Common myeloid progenitor, CD34-positive (primary cell): ENCODE measurements at regions not wholly inside any gene's neighbourhood (a gene's known extent, or its start where the extent isn't known, plus 50 kb on each side); places are given as distances from the start of the nearest gene placed in this dataset.

Experiments
- CTCF ChIA-PET: fragments of 350-600 bp; sonication (Branson Sonifier 250); formaldehyde crosslinking; loops from one replicate; lab custom pipeline; 2021; ENCODE audit warnings: antibody characterized with exemption; lab: Charles Lee
- POLR2A ChIA-PET: fragments of 350-600 bp; sonication (Branson Sonifier 250); formaldehyde crosslinking; loops from one replicate; lab custom pipeline; 2021; ENCODE audit warnings: antibody characterized with exemption; lab: Charles Lee
- DNase-seq, 3 donors: peaks; one replicate each; pipeline versions ENCODE4 v3.0.0 to v3.0.0-alpha.2; 2013
- H3K27ac ChIP-seq, 2 experiments: 1 replicate in 1 of 2; 2 replicates in 1 of 2; pipeline ENCODE4 v1.7.0; 2013; ENCODE audit warnings: inconsistent platforms in 2 of 2, low read length in 2 of 2, mild to moderate bottlenecking in 2 of 2, low read depth in 1 of 2, moderate library complexity in 1 of 2; ENCODE audit not compliant: severe bottlenecking in 2 of 2, insufficient read depth in 1 of 2, poor library complexity in 1 of 2
- H3K27me3 ChIP-seq, 5 experiments: replicated peaks in 2 of 5; 1 replicate in 3 of 5; 2 replicates in 2 of 5; pipeline versions ENCODE4 v1.6.1 to v1.7.0; 2013; ENCODE audit warnings: low read length in 4 of 5, mild to moderate bottlenecking in 2 of 5, moderate library complexity in 2 of 5, inconsistent platforms in 1 of 5; ENCODE audit not compliant: insufficient read depth in 5 of 5, control insufficient read depth in 4 of 5
- H3K36me3 ChIP-seq, 4 experiments: 1 replicate in 2 of 4; 2 replicates in 2 of 4; pipeline versions ENCODE4 v1.6.1 to v1.7.0; 2013; ENCODE audit warnings: low read length in 3 of 4, control low read depth in 1 of 4, mild to moderate bottlenecking in 1 of 4; ENCODE audit not compliant: control insufficient read depth in 4 of 4, insufficient read depth in 4 of 4
- H3K4me1 ChIP-seq, 4 experiments: 1 replicate in 3 of 4; 2 replicates in 1 of 4; pipeline versions ENCODE4 v1.6.1 to v1.7.1; 2013; ENCODE audit warnings: low read length in 3 of 4, mild to moderate bottlenecking in 3 of 4, control low read depth in 1 of 4, inconsistent platforms in 1 of 4, moderate library complexity in 1 of 4; ENCODE audit not compliant: control insufficient read depth in 4 of 4, insufficient read depth in 4 of 4; ENCODE audit errors: control extremely low read depth in 1 of 4
- H3K4me3 ChIP-seq, 7 experiments: 1 replicate in 4 of 7; 2 replicates in 3 of 7; pipeline versions ENCODE4 v1.5.1 to v1.7.0; 2013; ENCODE audit warnings: mild to moderate bottlenecking in 7 of 7, low read length in 6 of 7, moderate library complexity in 6 of 7, inconsistent platforms in 2 of 7, low read depth in 2 of 7, control low read depth in 1 of 7; ENCODE audit not compliant: insufficient read depth in 4 of 7, control insufficient read depth in 1 of 7; ENCODE audit errors: extremely low read depth in 1 of 7
- H3K9me3 ChIP-seq, 5 experiments: 1 replicate in 4 of 5; 2 replicates in 1 of 5; pipeline versions ENCODE4 v1.6.1 to v1.7.1; 2013; ENCODE audit warnings: low read length in 4 of 5, mild to moderate bottlenecking in 2 of 5, inconsistent platforms in 1 of 5, low read depth in 1 of 5, moderate library complexity in 1 of 5; ENCODE audit not compliant: control insufficient read depth in 4 of 5, insufficient read depth in 2 of 5; ENCODE audit errors: control extremely low read depth in 1 of 5
- WGBS: methylation state at CpG from one replicate; pipeline ENCODE4 v1.1.5; 2013; ENCODE audit not compliant: insufficient coverage; 5-methylcytosine and 5-hydroxymethylcytosine counted together

DNA sequence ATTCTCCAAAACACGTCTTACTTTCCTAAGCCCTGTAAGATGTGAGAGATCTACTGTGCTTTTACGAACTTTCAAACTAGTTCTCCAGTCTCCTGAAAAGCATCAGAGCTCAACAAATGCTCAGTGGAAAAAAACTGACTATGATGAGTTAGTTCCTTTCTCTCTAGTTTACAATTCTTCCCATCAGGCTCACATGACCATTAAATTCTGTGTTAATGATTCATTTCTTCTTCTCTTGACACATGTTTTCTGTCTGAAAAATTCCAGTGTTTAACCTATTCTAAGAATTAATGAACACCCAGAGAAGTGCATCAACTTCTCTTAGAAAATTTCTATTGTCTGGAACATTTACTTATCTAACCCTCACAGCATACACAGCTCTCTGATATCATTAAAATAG, 844.3 kb downstream of the SI start:
- Histone ChIP-seq H3K9me3 (no peaks in the 10 kb centered on the region), H3K4me3 (no peak overlapping the region), H3K4me1 (no peaks in the 10 kb centered on the region), H3K27ac (no peak overlapping the region), H3K36me3 (no peaks in the 10 kb centered on the region), H3K27me3 (no peaks in the 10 kb centered on the region)
- WGBS, result 75% methylated on average over 1 of the region's 2 CpGs
- DNase-seq, result no peak
- ChIA-PET CTCF (no interaction called here), POLR2A (no interaction called here)

DNA sequence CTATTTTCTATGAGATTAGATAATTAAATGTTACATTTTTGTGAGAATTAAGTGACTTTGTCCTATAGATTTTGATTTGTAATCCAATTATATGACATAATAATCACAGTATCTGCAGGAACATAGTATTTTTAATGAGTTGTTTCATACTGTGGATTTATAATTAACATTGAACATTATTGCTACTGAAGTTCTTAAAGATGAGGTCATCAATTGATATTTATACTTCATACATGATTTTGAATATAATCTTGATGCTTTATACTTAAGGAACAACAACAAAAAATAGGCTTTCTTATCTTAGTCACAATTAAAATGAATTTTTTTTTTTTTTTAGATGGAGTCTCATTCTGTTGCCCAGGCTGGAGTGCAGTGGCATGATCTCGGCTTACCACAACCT, 846.6 kb downstream of the SI start:
- Histone ChIP-seq H3K4me3 (no peak overlapping the region), H3K4me1 (no peaks in the 10 kb centered on the region), H3K27me3 (no peaks in the 10 kb centered on the region), H3K27ac (no peak overlapping the region), H3K9me3 (no peaks in the 10 kb centered on the region), H3K36me3 (no peaks in the 10 kb centered on the region)
- WGBS, result 86% methylated on average over 1 of the region's 1 CpG
- CTCF ChIA-PET, result no interaction called here
- DNase-seq, result no peak
- POLR2A ChIA-PET, result no interaction called here

DNA sequence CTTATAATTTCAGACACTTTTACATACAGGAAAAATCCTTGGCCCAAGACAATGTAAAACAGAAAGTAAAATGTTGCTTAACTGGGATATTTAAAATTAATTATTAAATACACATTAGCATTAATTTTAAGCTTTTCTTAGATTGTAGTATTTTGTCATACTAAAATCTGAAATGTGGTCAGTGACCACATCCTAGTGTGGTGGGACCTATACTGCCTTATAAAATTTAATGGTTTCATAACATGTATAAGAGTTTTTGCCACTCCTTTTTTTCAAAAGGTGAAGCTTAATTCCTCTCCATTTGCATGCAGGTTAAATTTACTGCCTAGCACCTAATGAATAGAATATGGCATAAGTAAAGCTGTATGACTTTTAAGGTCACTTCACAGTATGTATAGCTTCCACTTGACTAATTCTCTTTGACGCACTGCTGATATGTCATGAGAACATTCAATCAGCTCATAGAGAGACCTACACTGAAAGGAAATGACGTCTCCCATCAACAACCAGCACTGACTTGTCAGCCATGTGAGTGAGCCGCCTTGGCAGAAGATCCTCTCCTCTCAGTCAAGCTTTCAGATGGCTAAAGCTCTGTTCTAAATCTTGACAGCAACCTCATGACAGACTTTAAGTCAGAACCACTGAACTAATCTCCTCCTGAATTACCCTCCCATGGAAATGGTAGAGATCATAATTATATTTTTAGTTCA, 847.8 kb downstream of the SI start:
- Histone ChIP-seq H3K9me3 (no peaks in the 10 kb centered on the region), H3K27me3 (no peaks in the 10 kb centered on the region), H3K36me3 (no peaks in the 10 kb centered on the region), H3K4me3 (no peak overlapping the region), H3K27ac (no peak overlapping the region), H3K4me1 (no peaks in the 10 kb centered on the region)
- no peak for DNase-seq
- ChIA-PET CTCF (no interaction called here), POLR2A (no interaction called here)
- 75% methylated on average over 2 of the region's 3 CpGs for WGBS

DNA sequence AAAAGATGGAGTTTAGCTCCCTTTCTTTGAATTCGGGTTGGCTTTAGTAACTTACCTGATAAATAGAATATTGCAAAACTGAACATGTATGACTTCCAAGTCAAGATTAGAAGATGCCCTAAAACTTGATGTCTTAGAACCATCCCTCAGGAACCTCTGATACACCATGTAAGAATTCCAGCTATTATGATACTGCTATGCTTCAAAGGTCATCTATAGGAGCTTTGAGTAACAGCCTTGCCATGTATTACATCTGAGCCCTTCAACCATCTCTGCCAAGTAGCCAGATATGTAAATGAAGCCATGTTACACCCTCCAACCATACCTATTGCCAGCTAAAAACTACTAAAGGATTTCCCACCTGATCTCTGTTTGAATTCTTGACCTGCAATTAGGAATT, 854.2 kb downstream of the SI start:
- ChIA-PET CTCF (no interaction called here), POLR2A (no interaction called here)
- Histone ChIP-seq H3K27ac (no peak overlapping the region), H3K4me3 (no peak overlapping the region), H3K4me1 (no peaks in the 10 kb centered on the region), H3K27me3 (no peaks in the 10 kb centered on the region), H3K36me3 (no peaks in the 10 kb centered on the region), H3K9me3 (no peaks in the 10 kb centered on the region)
- WGBS, result no CpG with 5 or more reads among the region's 1 CpG
- DNase-seq, result no peak

DNA sequence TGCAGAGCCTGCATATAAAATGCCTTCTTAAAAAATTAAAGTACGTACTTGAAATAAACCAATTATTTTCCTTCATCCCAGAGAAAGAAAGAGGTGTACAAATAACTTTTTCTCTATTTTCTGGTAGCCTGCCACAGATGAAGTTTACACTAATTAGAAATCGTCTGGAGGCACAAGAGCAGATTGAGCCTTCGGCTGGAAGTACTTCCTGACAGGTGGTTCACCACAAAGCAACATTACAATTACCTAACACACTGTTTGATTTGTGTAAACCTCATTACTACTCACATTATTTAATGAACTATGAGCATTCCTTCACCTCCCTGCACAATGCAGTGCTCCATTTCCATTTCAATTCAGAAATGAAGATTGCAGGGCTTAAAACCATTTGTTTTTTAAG, 856.1 kb downstream of the SI start:
- 100% methylated on average over 1 of the region's 3 CpGs for WGBS
- Histone ChIP-seq H3K4me3 (no peak overlapping the region), H3K9me3 (no peaks in the 10 kb centered on the region), H3K27me3 (no peaks in the 10 kb centered on the region), H3K27ac (no peak overlapping the region), H3K4me1 (no peaks in the 10 kb centered on the region), H3K36me3 (no peaks in the 10 kb centered on the region)
- CTCF ChIA-PET, result no interaction called here
- POLR2A ChIA-PET, result no interaction called here
- no peak for DNase-seq

DNA sequence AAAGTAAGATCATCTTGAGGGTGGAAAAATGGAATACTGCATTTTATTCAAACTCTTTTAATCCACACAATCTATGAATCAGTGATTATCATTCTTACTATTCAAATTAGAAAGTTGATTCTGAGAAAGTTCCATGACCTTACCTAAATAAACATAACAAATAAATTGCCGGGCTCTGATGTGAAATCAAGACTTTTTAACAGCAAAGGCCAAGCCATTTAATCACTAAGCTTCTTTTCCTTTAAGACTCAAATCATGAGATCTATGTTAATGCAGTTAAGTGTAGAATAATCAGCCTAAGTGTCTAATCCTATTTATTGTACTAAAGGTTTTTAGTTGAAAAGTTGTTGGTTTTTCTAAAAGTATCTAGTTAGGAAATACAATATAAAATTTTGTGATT, 857.0 kb downstream of the SI start:
- H3K27me3 ChIP-seq, result no peaks in the 10 kb centered on the region
- DNase-seq, result no peak
- no peaks in the 10 kb centered on the region for H3K36me3 ChIP-seq
- H3K27ac ChIP-seq, result no peak overlapping the region
- ChIA-PET CTCF (no interaction called here), POLR2A (no interaction called here)
- WGBS, result no CpG with 5 or more reads among the region's 1 CpG
- H3K4me3 ChIP-seq, result no peak overlapping the region
- no peaks in the 10 kb centered on the region for H3K4me1 ChIP-seq
- H3K9me3 ChIP-seq, result no peaks in the 10 kb centered on the region

DNA sequence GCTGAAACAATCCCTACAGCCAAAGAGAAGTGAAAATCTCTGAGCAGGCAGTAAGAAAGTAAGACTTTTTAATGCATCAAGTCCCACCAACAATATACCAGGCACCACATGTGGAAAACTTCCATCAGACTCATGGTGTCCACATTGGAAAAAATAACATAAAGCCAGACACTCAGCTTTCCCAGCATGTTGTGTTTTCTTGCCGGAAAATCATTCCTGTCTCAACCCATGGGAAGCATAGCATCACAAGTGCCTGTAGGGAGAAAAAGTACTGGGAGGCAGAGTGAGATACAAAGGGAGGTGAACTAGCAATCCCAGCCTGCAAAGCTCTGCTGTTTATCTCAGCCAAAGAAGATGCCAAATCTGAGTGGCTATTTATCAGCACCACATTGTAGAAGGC, 868.9 kb downstream of the SI start:
- Histone ChIP-seq H3K4me3 (no peak overlapping the region), H3K4me1 (no peaks in the 10 kb centered on the region), H3K27me3 (no peaks in the 10 kb centered on the region), H3K9me3 (no peaks in the 10 kb centered on the region), H3K27ac (no peak overlapping the region), H3K36me3 (no peaks in the 10 kb centered on the region)
- WGBS, result 100% methylated on average over 1 of the region's 1 CpG
- DNase-seq, result no peak
- ChIA-PET POLR2A (no interaction called here), CTCF (no interaction called here)
